ENCODE measurements at regions not wholly inside any gene's neighbourhood (a gene's known extent, or its start where the extent isn't known, plus 50 kb on each side); places are given as distances from the start of the nearest gene placed in this dataset.

DNA sequence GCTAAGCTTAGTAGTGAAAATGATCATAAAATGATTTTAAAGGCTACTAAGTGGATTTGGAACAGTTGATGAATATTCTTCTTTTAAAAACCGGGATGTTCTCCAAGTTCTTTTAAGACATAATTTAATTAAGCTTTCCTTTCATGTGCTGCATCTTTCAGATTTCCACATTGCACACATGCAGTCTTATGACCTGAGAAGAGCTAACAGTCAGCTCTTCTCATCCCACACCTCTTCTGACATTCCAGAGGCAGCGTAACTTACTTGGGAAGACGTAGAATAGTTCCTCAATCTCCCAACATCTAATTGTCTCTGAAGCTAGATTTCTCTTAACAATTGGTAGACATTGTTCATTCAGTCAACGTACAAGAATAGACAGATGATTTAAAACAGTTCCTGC lies 181.8 kb downstream of the SP3 start:
- TF ChIP-seq CTCF (IDR thresholded peaks at IDR 0.05) (no peak), POLR2A (IDR thresholded peaks at IDR 0.05) (no peak)

Data from ovary (tissue), 3 donors.